ENCODE measurements at regions not wholly inside any gene's neighbourhood (a gene's known extent, or its start where the extent isn't known, plus 50 kb on each side); places are given as distances from the start of the nearest gene placed in this dataset.
"Not testable (repeated sequence)": the region's sequence is repeated elsewhere in the genome, so short reads cannot be mapped to it uniquely, and the experiment has no call there.

DNA sequence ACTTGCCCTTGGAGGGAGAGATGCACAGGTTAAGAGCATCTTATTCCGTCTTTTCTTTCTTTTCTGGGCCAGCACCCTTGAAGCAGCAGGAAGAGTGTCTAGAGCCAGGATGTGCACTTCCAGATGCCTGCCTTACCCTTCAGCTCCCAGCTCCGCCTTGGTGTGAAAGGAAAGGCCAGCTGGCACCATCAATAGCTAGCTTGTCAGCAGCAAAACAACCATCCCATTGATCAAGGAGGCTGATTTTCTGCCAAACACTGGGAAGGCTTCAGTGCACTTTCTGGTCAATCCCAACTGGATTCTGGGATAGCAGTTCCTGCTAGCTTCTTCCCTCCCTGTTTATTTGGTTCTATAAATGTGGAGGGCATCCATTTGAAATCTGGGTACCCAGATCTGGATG lies 110.9 kb upstream of the GALNT15 start:
- DNase-seq (no peak), ATAC-seq (no peak)
- intact Hi-C loops (cut with micrococcal nuclease) = no loop called here

DNA sequence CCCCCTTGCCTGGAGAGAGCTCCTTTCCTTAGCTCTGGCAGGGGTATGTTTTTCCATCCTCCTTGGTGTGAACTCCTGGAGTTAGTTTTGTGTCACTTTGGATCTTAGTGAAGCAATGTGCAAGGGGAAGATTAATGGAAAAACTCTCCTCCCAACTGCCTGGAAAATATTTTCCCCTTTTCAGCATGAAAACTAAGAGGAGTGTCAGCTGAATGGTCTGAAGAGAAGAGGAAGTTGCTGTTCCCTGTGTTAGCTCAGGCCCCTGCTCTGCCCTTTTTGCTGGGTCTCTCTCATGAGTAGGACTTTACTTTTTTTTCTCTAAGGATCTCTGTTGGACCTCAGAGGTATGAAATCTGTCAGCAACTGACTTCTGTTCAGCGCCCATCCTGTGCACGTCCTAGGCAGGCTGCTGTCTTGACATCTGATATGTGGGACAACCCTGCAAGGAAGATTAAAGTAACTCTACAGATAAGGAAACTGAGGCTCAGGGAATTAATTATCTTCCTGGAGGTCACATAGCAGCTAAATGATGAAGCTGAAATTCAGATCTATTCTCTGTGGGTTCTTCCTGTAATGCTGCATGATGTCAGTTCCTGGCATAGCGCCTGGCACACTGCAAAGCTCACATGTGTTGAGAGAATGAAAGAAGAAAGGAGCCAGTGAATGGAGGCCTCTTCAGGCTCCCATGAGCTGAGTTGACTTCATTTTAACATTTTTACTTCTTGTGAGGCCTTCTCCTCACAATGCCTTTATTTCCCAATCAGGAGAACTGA lies 109.7 kb upstream of the GALNT15 start:
- ATAC-seq (peak; percentile 78), DNase-seq (peak; percentile 87)
- intact Hi-C loops (cut with micrococcal nuclease) = no loop called here

DNA sequence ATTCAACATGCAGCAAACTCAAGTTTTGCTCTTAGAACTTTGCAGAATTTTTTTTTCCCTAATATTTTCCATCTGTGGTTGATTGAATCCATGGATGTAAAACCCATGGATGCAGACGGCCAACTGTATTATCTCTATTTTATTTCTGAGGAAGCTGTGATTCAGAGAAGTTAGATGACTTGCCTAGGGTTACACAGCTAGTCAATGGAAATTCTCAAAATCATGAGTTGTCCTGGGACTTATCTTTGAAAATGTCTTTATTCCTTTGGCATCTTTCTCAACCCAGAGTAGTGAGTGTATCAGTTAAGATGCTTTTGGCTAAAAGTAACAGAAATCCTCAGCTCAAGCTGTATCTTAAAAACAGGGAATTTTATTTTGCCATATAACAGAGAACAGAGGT lies 107.9 kb upstream of the GALNT15 start:
- no peak for ATAC-seq
- no peak for DNase-seq
- intact Hi-C loops (cut with micrococcal nuclease) = no loop called here

GRCh38 chr3:16066975-16067374 lies 107.5 kb upstream of the GALNT15 start:
- no peak for ATAC-seq
- no peak for DNase-seq
- intact Hi-C loops (cut with micrococcal nuclease) = no loop called here

GRCh38 chr3:16067837-16068471 lies 106.5 kb upstream of the GALNT15 start:
- intact Hi-C loops (cut with micrococcal nuclease) = no loop called here

GRCh38 chr3:16069149-16069922 lies 105.1 kb upstream of the GALNT15 start:
- ATAC-seq (no peak), DNase-seq (no peak)
- intact Hi-C loops (cut with micrococcal nuclease) = no loop called here

More at GRCh38 chr3:16067837-16068471, 106.5 kb upstream of the GALNT15 start:
- ATAC-seq (no peak), DNase-seq (no peak)

- ATAC-seq = no peak
- intact Hi-C loops (cut with micrococcal nuclease) = no loop called here
- DNase-seq = no peak
Measured at GRCh38 chr3:16070707-16071106, 103.8 kb upstream of the GALNT15 start.

GRCh38 chr3:16071206-16071605 lies 103.3 kb upstream of the GALNT15 start:
- ATAC-seq (no peak), DNase-seq (no peak)
- intact Hi-C loops (cut with micrococcal nuclease) = no loop called here

GRCh38 chr3:16072420-16073110 lies 101.9 kb upstream of the GALNT15 start:
- ATAC-seq (no peak), DNase-seq (no peak)
- intact Hi-C loops (cut with micrococcal nuclease) = no loop called here

DNA sequence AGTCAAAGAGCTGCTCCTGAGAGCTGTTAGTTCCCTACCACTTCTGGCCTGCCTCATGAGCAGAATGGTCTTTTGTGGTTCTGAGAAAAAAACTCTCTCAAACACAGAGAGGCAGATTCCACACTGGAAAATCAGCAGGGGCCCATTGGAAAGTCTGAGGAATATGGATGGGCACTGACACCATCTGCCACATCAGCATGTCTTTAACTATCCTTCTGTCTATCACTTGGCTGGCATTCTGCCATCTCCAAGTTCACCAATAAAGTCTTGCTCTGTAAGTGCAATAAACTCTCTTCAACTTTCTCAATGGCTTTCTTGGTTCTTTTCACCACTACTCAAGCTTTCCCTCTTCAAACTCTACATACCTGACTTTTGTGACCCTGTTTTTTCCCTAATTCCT lies 101.3 kb upstream of the GALNT15 start:
- intact Hi-C loops (cut with micrococcal nuclease) = no loop called here
- no peak for ATAC-seq

GRCh38 chr3:16073990-16074671 lies 100.3 kb upstream of the GALNT15 start:
- intact Hi-C loops (cut with micrococcal nuclease); ATAC-seq; DNase-seq: not testable (repeated sequence)

More for the DNA sequence above, 101.3 kb upstream of the GALNT15 start:
- DNase-seq = no peak

GRCh38 chr3:16075647-16076046 lies 98.8 kb upstream of the GALNT15 start:
- no peak for ATAC-seq
- intact Hi-C loops (cut with micrococcal nuclease) = no loop called here

GRCh38 chr3:16076564-16076963 lies 97.9 kb upstream of the GALNT15 start:
- DNase-seq (no peak), ATAC-seq (no peak)
- intact Hi-C loops (cut with micrococcal nuclease) = no loop called here

More at GRCh38 chr3:16075647-16076046, 98.8 kb upstream of the GALNT15 start:
- DNase-seq = no peak

DNA sequence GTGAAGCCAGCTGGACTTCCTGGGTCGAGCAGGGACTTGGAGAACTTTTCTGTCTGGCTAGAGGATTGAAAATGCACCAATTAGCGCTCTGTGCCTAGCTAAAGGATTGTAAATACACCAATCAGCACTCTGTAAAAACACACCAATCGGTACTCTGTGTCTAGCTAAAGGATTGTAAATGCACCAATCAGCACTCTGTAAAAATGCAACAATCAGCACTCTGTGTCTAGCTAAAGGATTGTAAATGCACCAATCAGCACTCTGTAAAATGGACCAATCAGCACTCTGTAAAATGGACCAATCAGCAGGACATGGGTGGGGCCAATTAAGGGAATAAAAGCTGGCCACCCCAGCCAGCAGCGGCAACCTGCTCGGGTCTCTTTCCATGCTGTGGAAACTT lies 97.3 kb upstream of the GALNT15 start:
- DNase-seq; ATAC-seq; intact Hi-C loops (cut with micrococcal nuclease): not testable (repeated sequence)

- intact Hi-C loops (cut with micrococcal nuclease); ATAC-seq; DNase-seq: not testable (repeated sequence)
Measured at GRCh38 chr3:16077681-16078080, 96.8 kb upstream of the GALNT15 start.

DNA sequence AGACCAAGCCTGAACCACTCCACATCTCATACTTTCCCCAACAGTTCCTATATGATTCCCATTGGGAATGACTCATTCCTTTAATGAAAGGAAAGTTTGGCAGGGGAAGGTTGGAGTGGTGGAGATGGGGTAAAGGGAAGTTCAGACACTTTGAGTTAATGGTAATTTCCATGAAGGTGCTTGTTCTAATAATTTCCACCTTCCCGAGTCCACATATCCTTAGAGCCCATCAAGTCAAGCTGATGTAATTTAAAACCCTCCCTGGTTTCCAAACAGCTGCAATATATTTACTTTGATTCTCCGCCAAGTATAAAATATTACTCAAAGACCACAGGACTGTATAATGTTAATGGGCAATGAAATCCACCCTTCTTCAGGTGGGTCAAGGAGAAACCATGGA lies 95.0 kb upstream of the GALNT15 start:
- DNase-seq (no peak), ATAC-seq (no peak)
- intact Hi-C loops (cut with micrococcal nuclease) = no loop called here

DNA sequence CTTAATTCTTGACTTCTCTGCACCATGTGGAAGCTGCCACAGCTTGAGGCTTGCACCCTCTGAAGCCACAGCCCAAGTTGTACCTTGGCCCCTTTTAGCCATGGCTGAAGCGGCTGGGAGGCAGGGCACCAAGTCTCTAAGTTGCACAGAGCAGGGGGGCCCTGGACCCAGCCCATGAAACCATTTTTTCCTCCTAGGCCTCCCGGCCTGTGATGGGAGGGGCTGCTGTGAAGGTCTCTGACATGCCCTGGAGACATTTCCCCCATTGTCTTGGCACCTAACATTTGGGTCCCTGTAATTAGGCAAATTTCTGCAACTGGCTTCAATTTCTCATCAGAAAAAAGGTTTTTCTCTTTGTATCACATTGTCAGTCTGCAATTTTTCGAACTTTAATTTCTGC lies 92.8 kb upstream of the GALNT15 start:
- ATAC-seq (no peak), DNase-seq (no peak)
- intact Hi-C loops (cut with micrococcal nuclease) = no loop called here

DNA sequence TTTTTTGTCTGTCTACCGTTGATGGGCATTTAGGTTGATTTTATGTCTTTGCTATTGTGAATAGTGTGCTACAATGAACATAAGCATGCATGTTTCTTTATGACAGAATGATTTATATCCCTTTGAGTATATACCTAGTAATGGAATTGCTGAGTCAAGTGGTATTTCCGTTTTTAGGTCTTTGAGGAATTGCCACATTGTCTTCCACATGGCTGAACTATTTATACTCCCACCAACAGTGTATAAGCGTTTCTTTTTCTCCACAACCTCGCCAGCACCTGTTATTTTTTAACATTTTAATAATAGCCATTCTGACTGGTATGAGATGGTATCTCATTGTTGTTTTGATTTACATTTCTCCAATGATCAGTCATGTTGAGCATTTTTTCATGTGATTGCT lies 89.6 kb upstream of the GALNT15 start:
- no peak for ATAC-seq
- no peak for DNase-seq
- intact Hi-C loops (cut with micrococcal nuclease) = no loop called here

DNA sequence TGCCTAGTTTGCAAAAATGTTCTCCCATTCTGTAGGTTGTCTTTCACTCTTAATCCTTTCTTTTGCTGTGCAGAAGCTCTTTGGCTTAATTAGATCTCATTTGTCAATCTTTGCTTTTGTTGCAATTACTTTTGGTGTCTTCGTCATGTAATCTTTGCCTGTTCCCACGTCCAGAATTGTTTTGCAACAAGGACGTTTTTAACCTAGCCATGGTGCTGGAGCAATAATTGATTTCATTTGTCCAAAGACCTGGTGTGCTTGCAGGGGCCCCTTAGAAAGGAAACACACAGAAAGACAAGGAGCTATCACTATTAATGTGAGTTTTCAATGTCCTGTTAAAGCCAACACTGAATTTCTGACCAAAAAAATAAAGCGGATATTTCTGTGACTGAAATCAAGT lies 89.1 kb upstream of the GALNT15 start:
- DNase-seq = no peak
- ATAC-seq = no peak
- intact Hi-C loops (cut with micrococcal nuclease) = no loop called here

All from left ventricle myocardium superior (tissue), 1 donor.